Ovary (tissue), 7 donors: ENCODE measurements at regions not wholly inside any gene's neighbourhood (a gene's known extent, or its start where the extent isn't known, plus 50 kb on each side); places are given as distances from the start of the nearest gene placed in this dataset.

Experiments
- DNase-seq, 5 donors: peaks; one replicate each; pipeline ENCODE4 v3.0.0-alpha.2; 2019 to 2020
- H3K27ac ChIP-seq, 2 donors: fragments of 200-600 bp; one replicate each; pipeline versions ENCODE4 v1.5.1 to v1.8.0; 2019 to 2022
- H3K27me3 ChIP-seq: fragments of 200-600 bp; one replicate; pipeline ENCODE4 v1.8.0; 2022
- H3K36me3 ChIP-seq: fragments of 200-600 bp; sonication (generic); one replicate; pipeline ENCODE4 v1.5.1; 2019
- H3K4me1 ChIP-seq: one replicate; pipeline ENCODE4 v1.8.1; 2013; ENCODE audit warnings: mild to moderate bottlenecking, moderate library complexity; ENCODE audit not compliant: insufficient read depth
- H3K4me3 ChIP-seq: fragments of 200-600 bp; sonication (generic); one replicate; pipeline ENCODE4 v1.5.1; 2017
- H3K9me3 ChIP-seq, 2 donors: fragments of 200-600 bp in 1 of 2; sonication (generic) in 1 of 2; one replicate each; pipeline versions ENCODE4 v1.5.1 to v1.8.1; 2013 to 2019; ENCODE audit warnings: mild to moderate bottlenecking in 1 of 2, moderate library complexity in 1 of 2
- EP300 ChIP-seq: sonication (generic); formaldehyde crosslinking; IDR thresholded peaks from one replicate; pipeline ENCODE4 v1.6.1; 2017; ENCODE audit warnings: antibody characterized with exemption
- POLR2A ChIP-seq: fragments of 450-650 bp; IDR thresholded peaks from one replicate; pipeline ENCODE4 v1.6.1; 2017; ENCODE audit warnings: antibody characterized with exemption, mild to moderate bottlenecking, moderate library complexity
- WGBS, 3 donors: extraction: QIAGEN DNeasy Blood & Tissue Kit in 1 of 3; methylation state at CpG; one replicate each; pipeline versions ENCODE4 v1.1.5 to v1.1.7; 2013 to 2017; 5-methylcytosine and 5-hydroxymethylcytosine counted together
- intact Hi-C, 4 donors: fragments of 100-400 bp; cut with DNase I; formaldehyde crosslinking; loops; one replicate each; pipeline versions ENCODE4 v1.11.0 to v1.15.1; 2022 to 2023
- TF ChIP-seq, protein P1 (sequence below), 3 donors: fragments of 450-650 bp in 2 of 3; fragments of 200-600 bp in 1 of 3; IDR thresholded peaks; one replicate each; pipeline versions ENCODE4 v1.5.1 to v1.8.0; 2016 to 2022; ENCODE audit warnings: antibody characterized with exemption in 3 of 3, mild to moderate bottlenecking in 1 of 3
- donor health status: DM: no; HTN: no; CAD: no; lungs with moderate emphysema.
- donor health status: DM: no; HTN: no; CAD: no.
- donor health status: Bipolar disorder and iron deficiency.
- donor health status: DM: no; HTN: no; CAD: no.
- donor health status: DM: yes; HTN: yes; CAD: no.

DNA sequence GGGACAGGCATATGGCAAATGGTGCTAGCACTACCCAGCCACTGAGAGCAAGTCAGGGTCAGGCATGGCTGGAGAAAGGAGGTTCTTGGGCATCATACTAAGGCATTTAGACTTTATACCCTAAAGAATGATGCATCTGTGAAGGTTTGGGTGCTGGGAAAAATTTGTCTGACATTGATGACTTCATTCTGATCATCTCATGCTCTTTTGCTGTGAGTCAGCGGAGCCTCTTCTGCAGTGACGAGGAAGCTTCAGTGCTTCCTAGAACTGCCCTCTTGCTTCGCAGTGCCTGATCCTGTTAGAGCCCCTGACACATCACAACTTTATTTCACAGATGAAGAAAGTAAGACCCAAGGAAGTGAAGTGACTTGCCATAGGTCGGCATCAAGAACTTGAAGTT lies 266.6 kb upstream of the GAS1 start:
- no peaks in the 10 kb centered on the region for H3K36me3 ChIP-seq

DNA sequence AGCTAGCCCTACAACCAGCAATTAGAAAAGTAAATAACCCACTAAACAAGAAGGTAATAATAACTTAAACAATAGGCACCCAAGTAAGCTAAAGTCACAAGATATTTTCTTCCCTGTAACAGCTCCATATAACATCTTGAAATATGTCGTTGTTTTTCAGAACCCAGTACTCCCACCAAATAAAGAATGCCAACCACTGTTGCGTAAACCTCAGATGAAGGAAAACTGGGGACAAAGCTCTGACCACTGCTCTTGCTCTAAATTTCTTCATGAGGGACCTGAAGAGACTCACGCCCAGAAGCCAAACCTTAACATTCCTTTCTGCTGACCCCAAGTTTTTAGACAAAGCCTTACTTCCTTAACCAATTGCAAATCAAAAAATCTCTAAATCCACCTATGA lies 267.7 kb upstream of the GAS1 start:
- TF ChIP-seq, protein P1, sequence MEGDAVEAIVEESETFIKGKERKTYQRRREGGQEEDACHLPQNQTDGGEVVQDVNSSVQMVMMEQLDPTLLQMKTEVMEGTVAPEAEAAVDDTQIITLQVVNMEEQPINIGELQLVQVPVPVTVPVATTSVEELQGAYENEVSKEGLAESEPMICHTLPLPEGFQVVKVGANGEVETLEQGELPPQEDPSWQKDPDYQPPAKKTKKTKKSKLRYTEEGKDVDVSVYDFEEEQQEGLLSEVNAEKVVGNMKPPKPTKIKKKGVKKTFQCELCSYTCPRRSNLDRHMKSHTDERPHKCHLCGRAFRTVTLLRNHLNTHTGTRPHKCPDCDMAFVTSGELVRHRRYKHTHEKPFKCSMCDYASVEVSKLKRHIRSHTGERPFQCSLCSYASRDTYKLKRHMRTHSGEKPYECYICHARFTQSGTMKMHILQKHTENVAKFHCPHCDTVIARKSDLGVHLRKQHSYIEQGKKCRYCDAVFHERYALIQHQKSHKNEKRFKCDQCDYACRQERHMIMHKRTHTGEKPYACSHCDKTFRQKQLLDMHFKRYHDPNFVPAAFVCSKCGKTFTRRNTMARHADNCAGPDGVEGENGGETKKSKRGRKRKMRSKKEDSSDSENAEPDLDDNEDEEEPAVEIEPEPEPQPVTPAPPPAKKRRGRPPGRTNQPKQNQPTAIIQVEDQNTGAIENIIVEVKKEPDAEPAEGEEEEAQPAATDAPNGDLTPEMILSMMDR (IDR thresholded peaks at IDR 0.05): no peak
- TF ChIP-seq EP300 (no peak), POLR2A (no peak)
- DNase-seq: no peak
- Histone ChIP-seq H3K27ac (no peak overlapping the region), H3K4me3 (no peak overlapping the region), H3K9me3 (no peaks in the 10 kb centered on the region), H3K27me3 (no peaks in the 10 kb centered on the region), H3K36me3 (no peaks in the 10 kb centered on the region), H3K4me1 (peaks cover 1% of the 10 kb centered on the region)
- intact Hi-C loops: no loop called here
- 75 to 78% (median 76%) methylated on average over 3 of the region's 3 CpGs for WGBS, 3 donors

More for the DNA sequence above, 266.6 kb upstream of the GAS1 start:
- no peak overlapping the region for H3K4me3 ChIP-seq
- TF ChIP-seq POLR2A (no peak), EP300 (no peak)
- TF ChIP-seq, protein P1 (IDR thresholded peaks at IDR 0.05): no peak
- intact Hi-C loops: no loop called here
- 95 to 97% (median 96%) methylated on average over 4 of the region's 4 CpGs for WGBS, 3 donors
- no peak overlapping the region for H3K27ac ChIP-seq
- H3K4me1 ChIP-seq: peaks cover 1% of the 10 kb centered on the region
- no peaks in the 10 kb centered on the region for H3K9me3 ChIP-seq
- no peaks in the 10 kb centered on the region for H3K27me3 ChIP-seq
- DNase-seq: no peak

DNA sequence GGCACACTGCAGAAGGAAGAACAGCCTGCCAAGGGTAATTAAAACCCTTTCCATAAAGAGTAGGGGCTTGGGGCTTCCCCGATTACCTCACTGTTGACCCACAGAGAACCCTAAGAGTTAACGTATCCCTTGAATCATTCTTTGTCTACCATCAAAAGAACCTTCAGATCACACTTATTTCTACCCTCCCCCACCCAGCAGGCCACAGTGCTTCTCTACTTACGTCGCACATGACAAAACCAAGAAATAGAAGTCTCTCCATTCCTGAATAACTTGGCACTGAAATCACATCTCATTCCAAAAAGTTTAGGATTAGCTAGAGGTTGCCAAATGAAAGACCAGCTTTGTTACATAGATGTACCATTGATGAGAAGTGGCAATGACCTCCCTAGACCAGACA lies 268.7 kb upstream of the GAS1 start:
- intact Hi-C loops: no loop called here
- TF ChIP-seq EP300 (no peak), POLR2A (no peak)
- TF ChIP-seq, protein P1 (IDR thresholded peaks at IDR 0.05): no peak
- no peak overlapping the region for H3K4me3 ChIP-seq
- no peak for DNase-seq
- no peaks in the 10 kb centered on the region for H3K27me3 ChIP-seq
- no peaks in the 10 kb centered on the region for H3K9me3 ChIP-seq
- no peak overlapping the region for H3K27ac ChIP-seq
- 80 to 88% (median 82%) methylated on average over 4 of the region's 4 CpGs for WGBS, 3 donors
- peaks cover 1% of the 10 kb centered on the region for H3K4me1 ChIP-seq
- no peaks in the 10 kb centered on the region for H3K36me3 ChIP-seq

DNA sequence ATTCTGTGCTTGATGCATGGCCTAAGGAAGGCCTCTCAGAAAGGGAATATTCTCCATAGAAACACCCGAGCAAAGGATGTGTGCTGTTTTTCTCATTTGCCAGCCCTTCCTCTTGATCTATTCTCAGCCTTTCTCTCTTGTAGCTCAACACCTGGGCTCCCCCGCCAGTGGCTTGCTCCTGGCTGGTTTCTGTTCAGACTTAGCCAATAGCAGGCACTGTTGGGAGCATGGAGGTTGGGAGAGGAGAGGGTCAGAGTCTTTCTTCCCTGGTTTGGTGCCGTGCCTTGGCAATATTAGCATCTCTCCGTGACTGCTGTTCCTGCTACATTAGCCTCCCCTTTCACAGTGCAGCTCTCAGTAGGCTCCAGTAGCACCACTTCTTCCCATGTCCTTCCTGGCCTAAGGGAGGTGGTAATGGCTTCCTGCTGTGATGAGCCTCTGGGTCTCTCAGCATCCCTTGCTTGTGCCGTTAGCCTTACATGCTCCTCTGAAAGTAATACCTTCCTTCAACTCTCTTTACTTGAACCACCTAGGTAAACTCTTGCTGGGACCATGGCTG lies 269.7 kb upstream of the GAS1 start:
- intact Hi-C loops: no loop called here
- TF ChIP-seq, protein P1 (IDR thresholded peaks at IDR 0.05): no peak
- TF ChIP-seq POLR2A: no peak
- no peak for TF ChIP-seq EP300

More for the DNA sequence above, 269.7 kb upstream of the GAS1 start:
- Histone ChIP-seq H3K27me3 (no peaks in the 10 kb centered on the region), H3K4me3 (no peak overlapping the region), H3K9me3 (no peaks in the 10 kb centered on the region), H3K4me1 (peaks cover 1% of the 10 kb centered on the region), H3K27ac (no peak overlapping the region), H3K36me3 (no peaks in the 10 kb centered on the region)
- no peak for DNase-seq
- WGBS, 3 donors: 90 to 95% (median 92%) methylated on average over 5 of the region's 5 CpGs
